ENCODE measurements at regions not wholly inside any gene's neighbourhood (a gene's known extent, or its start where the extent isn't known, plus 50 kb on each side); places are given as distances from the start of the nearest gene placed in this dataset.

GRCh38 chr11:37519781-37520180, 921.7 kb upstream of the RAG2 start:
- no peak overlapping the region for H3K27ac ChIP-seq (ENCODE audit: low read length)
- H3K4me1 Mint-ChIP-seq, result no peaks in the 10 kb centered on the region
- no peak overlapping the region for H3K27ac Mint-ChIP-seq
- no peaks in the 10 kb centered on the region for H3K36me3 ChIP-seq (ENCODE audit: control insufficient read depth in 2 of 2, extremely low read depth in 1 of 2, insufficient read depth in 1 of 2, low read length in 1 of 2)
- H3K27me3 ChIP-seq (replicated peaks in 1 of 2; ENCODE audit: control insufficient read depth in 2 of 2, extremely low read depth in 1 of 2, insufficient read depth in 2 of 2, low read length in 1 of 2), result no peaks in the 10 kb centered on the region
- no peaks in the 10 kb centered on the region for H3K27me3 Mint-ChIP-seq
- CTCF ChIA-PET, result no interaction called here
- no peaks in the 10 kb centered on the region for H3K36me3 Mint-ChIP-seq
- H3K4me3 Mint-ChIP-seq, result no peak overlapping the region
- no peak for ATAC-seq (replicated peaks in 1 of 4)
- no peaks in the 10 kb centered on the region for H3K4me1 ChIP-seq (ENCODE audit: control insufficient read depth in 1 of 2, extremely low read depth in 1 of 2, insufficient read depth in 2 of 2, low read length in 2 of 2)
- POLR2A ChIA-PET, result no interaction called here
- no peak for DNase-seq
- H3K4me3 ChIP-seq (ENCODE audit: control insufficient read depth in 1 of 2, extremely low read depth in 1 of 2, low read length in 1 of 2), result no peak overlapping the region
- peaks cover 11 to 49% (median 20%) of the 10 kb centered on the region in 3 donors for H3K9me3 Mint-ChIP-seq
- H3K9me3 ChIP-seq, result no peaks in the 10 kb centered on the region

DNA sequence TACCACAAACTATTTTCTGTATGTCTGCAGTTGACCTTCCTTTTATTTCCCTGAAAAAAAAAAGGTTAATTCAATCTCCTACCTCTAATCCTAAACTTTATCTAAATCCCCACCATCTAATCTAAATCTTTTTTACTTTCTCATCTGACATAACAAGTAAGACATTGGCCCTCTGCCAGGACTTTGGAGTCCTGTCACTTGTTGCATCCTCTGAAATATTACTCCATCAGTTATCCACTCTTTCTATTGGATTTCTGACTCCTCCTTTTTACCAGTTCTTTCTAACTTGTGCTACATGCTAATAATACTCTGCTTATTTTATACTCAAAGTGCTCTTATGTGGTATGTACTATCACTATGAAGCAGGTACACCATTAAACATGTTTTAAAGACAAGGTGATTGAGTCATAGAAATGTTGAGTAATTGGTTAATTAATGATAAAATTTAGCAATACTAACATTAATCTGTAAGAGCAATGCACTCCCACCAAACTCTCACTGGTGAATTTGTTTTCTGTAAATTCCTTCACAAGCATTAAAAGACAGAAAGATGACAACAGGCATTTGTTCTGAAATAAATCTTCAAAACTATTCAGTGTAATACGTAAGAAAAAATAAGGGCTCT, 914.2 kb upstream of the RAG2 start:
- Histone ChIP-seq H3K4me1 (ENCODE audit: control insufficient read depth in 1 of 2, extremely low read depth in 1 of 2, insufficient read depth in 2 of 2, low read length in 2 of 2) (no peaks in the 10 kb centered on the region), H3K9me3 (no peaks in the 10 kb centered on the region), H3K36me3 (ENCODE audit: control insufficient read depth in 2 of 2, extremely low read depth in 1 of 2, insufficient read depth in 1 of 2, low read length in 1 of 2) (no peaks in the 10 kb centered on the region), H3K27me3 (replicated peaks in 1 of 2; ENCODE audit: control insufficient read depth in 2 of 2, extremely low read depth in 1 of 2, insufficient read depth in 2 of 2, low read length in 1 of 2) (no peaks in the 10 kb centered on the region), H3K27ac (ENCODE audit: low read length) (no peak overlapping the region), H3K4me3 (ENCODE audit: control insufficient read depth in 1 of 2, extremely low read depth in 1 of 2, low read length in 1 of 2) (no peak overlapping the region)
- Mint-ChIP-seq H3K4me1 (no peaks in the 10 kb centered on the region), H3K36me3 (no peaks in the 10 kb centered on the region), H3K9me3 (peaks cover 10 to 16% (median 10%) of the 10 kb centered on the region in 3 donors), H3K27me3 (no peaks in the 10 kb centered on the region), H3K27ac (no peak overlapping the region), H3K4me3 (no peak overlapping the region)
- DNase-seq (no peak), ATAC-seq (replicated peaks in 1 of 4) (no peak)
- CTCF ChIA-PET, result interaction anchor here in 1 of 2 donors (0.6 kb wide), 1 partner anchor 72 kb away, joined by 3 read pairs; no protein-coding TSS in a partner anchor
- POLR2A ChIA-PET, result no interaction called here
- no CpG with 5 or more reads among the region's 1 CpG for WGBS (ENCODE audit: insufficient coverage)

DNA sequence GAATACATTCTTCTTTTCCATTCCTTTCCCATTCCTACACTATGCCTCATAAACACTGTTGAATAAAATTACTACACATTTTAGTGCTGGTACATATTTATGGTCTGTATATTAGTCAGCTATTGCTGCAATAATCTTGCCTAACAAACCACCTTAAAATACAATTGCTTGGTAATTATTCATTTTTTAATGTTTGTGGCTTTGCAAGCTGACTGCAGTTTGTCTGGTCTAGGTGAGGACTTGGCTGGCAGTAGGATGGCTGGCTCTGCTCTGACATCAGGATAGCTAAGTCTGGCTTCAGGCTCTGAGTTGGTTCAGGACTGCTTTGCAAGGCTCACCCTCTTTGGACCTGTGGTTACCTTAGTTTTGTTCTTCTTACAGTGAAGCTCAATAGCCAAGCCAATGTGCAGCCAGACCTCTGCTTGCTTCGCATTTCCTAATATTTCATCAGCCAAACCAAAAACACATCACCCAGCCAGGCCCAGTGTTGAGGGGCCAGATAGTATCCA, 913.4 kb upstream of the RAG2 start:
- WGBS (ENCODE audit: insufficient coverage), result no CpG with 5 or more reads among the region's 1 CpG
- no peak overlapping the region for H3K27ac ChIP-seq (ENCODE audit: low read length)
- ATAC-seq (replicated peaks in 1 of 4) (no peak), DNase-seq (no peak)
- H3K4me3 ChIP-seq (ENCODE audit: control insufficient read depth in 1 of 2, extremely low read depth in 1 of 2, low read length in 1 of 2), result no peak overlapping the region
- H3K9me3 Mint-ChIP-seq, result peaks cover 12 to 23% (median 12%) of the 10 kb centered on the region in 3 donors
- ChIA-PET CTCF (interaction anchor here in 1 of 2 donors (0.6 kb wide), 2 partner anchors 72 to 77 kb away, joined by 3 to 4 read pairs; no protein-coding TSS in a partner anchor), POLR2A (no interaction called here)
- H3K4me3 Mint-ChIP-seq, result no peak overlapping the region
- H3K36me3 Mint-ChIP-seq, result no peaks in the 10 kb centered on the region
- no peaks in the 10 kb centered on the region for H3K4me1 Mint-ChIP-seq
- H3K27me3 ChIP-seq (replicated peaks in 1 of 2; ENCODE audit: control insufficient read depth in 2 of 2, extremely low read depth in 1 of 2, insufficient read depth in 2 of 2, low read length in 1 of 2), result no peaks in the 10 kb centered on the region
- H3K36me3 ChIP-seq (ENCODE audit: control insufficient read depth in 2 of 2, extremely low read depth in 1 of 2, insufficient read depth in 1 of 2, low read length in 1 of 2), result no peaks in the 10 kb centered on the region
- H3K27me3 Mint-ChIP-seq, result no peaks in the 10 kb centered on the region
- no peaks in the 10 kb centered on the region for H3K4me1 ChIP-seq (ENCODE audit: control insufficient read depth in 1 of 2, extremely low read depth in 1 of 2, insufficient read depth in 2 of 2, low read length in 2 of 2)
- no peaks in the 10 kb centered on the region for H3K9me3 ChIP-seq
- H3K27ac Mint-ChIP-seq, result no peak overlapping the region

GRCh38 chr11:37509506-37509905, 911.5 kb upstream of the RAG2 start:
- CTCF ChIA-PET, result no interaction called here
- no peak overlapping the region for H3K4me3 ChIP-seq (ENCODE audit: control insufficient read depth in 1 of 2, extremely low read depth in 1 of 2, low read length in 1 of 2)
- peaks cover 14 to 16% (median 14%) of the 10 kb centered on the region in 3 donors for H3K9me3 Mint-ChIP-seq
- no peaks in the 10 kb centered on the region for H3K36me3 Mint-ChIP-seq
- no peak overlapping the region for H3K27ac ChIP-seq (ENCODE audit: low read length)
- H3K27ac Mint-ChIP-seq, result no peak overlapping the region
- 20% methylated on average over 1 of the region's 2 CpGs for WGBS (ENCODE audit: insufficient coverage)
- no peaks in the 10 kb centered on the region for H3K27me3 Mint-ChIP-seq
- H3K4me1 Mint-ChIP-seq, result no peaks in the 10 kb centered on the region
- no peak overlapping the region for H3K4me3 Mint-ChIP-seq
- ATAC-seq (replicated peaks in 1 of 4), result no peak
- no peak for DNase-seq
- no peaks in the 10 kb centered on the region for H3K36me3 ChIP-seq (ENCODE audit: control insufficient read depth in 2 of 2, extremely low read depth in 1 of 2, insufficient read depth in 1 of 2, low read length in 1 of 2)
- POLR2A ChIA-PET, result no interaction called here
- H3K27me3 ChIP-seq (replicated peaks in 1 of 2; ENCODE audit: control insufficient read depth in 2 of 2, extremely low read depth in 1 of 2, insufficient read depth in 2 of 2, low read length in 1 of 2), result no peaks in the 10 kb centered on the region
- H3K9me3 ChIP-seq, result no peaks in the 10 kb centered on the region
- no peaks in the 10 kb centered on the region for H3K4me1 ChIP-seq (ENCODE audit: control insufficient read depth in 1 of 2, extremely low read depth in 1 of 2, insufficient read depth in 2 of 2, low read length in 2 of 2)

DNA sequence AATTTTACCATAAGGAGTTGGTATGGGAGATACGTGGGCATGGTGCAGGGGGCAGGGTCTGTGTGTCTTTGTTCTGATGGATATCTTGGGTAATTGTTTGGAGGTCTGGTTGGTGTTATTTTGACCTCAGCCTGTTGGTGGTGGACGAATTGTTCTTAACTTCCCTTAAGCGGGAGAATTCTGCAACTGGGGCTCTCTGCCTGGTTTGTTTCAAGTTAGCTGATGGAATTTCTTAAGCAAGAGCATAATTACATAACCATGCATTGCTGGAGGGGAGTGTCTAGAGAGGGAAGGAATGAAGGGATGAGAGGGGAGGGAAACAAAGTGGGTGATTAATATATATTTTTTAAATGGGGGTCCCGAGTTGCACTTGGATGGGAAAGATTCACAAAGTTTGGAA, 908.5 kb upstream of the RAG2 start:
- Mint-ChIP-seq H3K27ac (no peak overlapping the region), H3K4me1 (no peaks in the 10 kb centered on the region), H3K4me3 (no peak overlapping the region), H3K27me3 (no peaks in the 10 kb centered on the region), H3K36me3 (no peaks in the 10 kb centered on the region), H3K9me3 (peaks cover 19 to 22% (median 19%) of the 10 kb centered on the region in 3 donors)
- ATAC-seq (replicated peaks in 1 of 4), result no peak
- 40% methylated on average over 1 of the region's 4 CpGs for whole genome bisulfite sequencing (ENCODE audit: insufficient coverage)
- Histone ChIP-seq H3K36me3 (ENCODE audit: control insufficient read depth in 2 of 2, extremely low read depth in 1 of 2, insufficient read depth in 1 of 2, low read length in 1 of 2) (no peaks in the 10 kb centered on the region), H3K4me1 (ENCODE audit: control insufficient read depth in 1 of 2, extremely low read depth in 1 of 2, insufficient read depth in 2 of 2, low read length in 2 of 2) (no peaks in the 10 kb centered on the region), H3K27me3 (replicated peaks in 1 of 2; ENCODE audit: control insufficient read depth in 2 of 2, extremely low read depth in 1 of 2, insufficient read depth in 2 of 2, low read length in 1 of 2) (no peaks in the 10 kb centered on the region), H3K4me3 (ENCODE audit: control insufficient read depth in 1 of 2, extremely low read depth in 1 of 2, low read length in 1 of 2) (no peak overlapping the region), H3K9me3 (no peaks in the 10 kb centered on the region), H3K27ac (ENCODE audit: low read length) (no peak overlapping the region)
- ChIA-PET CTCF (no interaction called here), POLR2A (no interaction called here)
- no peak for DNase-seq

DNA sequence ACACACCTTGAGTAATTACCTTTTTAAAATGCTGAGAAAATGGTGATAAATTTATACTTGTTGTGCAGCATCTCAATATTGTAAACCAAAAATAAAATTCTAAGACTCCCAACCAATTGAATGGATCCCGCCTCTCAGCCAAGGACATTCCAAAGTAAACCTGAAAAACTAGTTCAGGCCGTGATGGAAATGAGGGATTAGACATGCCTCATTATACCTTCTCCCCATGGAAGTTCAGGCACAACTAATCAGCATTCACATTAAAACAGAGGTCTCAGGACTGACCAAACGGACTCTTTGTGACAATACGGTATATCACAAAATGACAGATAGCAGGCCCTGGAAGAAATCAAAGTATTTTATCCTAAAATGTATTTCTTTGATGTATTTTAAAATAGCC, 907.4 kb upstream of the RAG2 start:
- no peak for ATAC-seq (replicated peaks in 1 of 4)

GRCh38 chr11:37504921-37505320, 906.9 kb upstream of the RAG2 start:
- no peaks in the 10 kb centered on the region for H3K4me1 Mint-ChIP-seq
- peaks cover 13 to 28% (median 17%) of the 10 kb centered on the region in 3 donors for H3K9me3 Mint-ChIP-seq
- no peaks in the 10 kb centered on the region for H3K36me3 Mint-ChIP-seq
- DNase-seq (no peak), ATAC-seq (replicated peaks in 1 of 4) (no peak)
- no peaks in the 10 kb centered on the region for H3K27me3 ChIP-seq (replicated peaks in 1 of 2; ENCODE audit: control insufficient read depth in 2 of 2, extremely low read depth in 1 of 2, insufficient read depth in 2 of 2, low read length in 1 of 2)
- H3K4me1 ChIP-seq (ENCODE audit: control insufficient read depth in 1 of 2, extremely low read depth in 1 of 2, insufficient read depth in 2 of 2, low read length in 2 of 2), result no peaks in the 10 kb centered on the region
- H3K27ac ChIP-seq (ENCODE audit: low read length), result no peak overlapping the region
- no peaks in the 10 kb centered on the region for H3K27me3 Mint-ChIP-seq
- no CpG with 5 or more reads among the region's 3 CpGs for WGBS (ENCODE audit: insufficient coverage)
- no peak overlapping the region for H3K4me3 ChIP-seq (ENCODE audit: control insufficient read depth in 1 of 2, extremely low read depth in 1 of 2, low read length in 1 of 2)
- no peak overlapping the region for H3K27ac Mint-ChIP-seq
- H3K9me3 ChIP-seq, result no peaks in the 10 kb centered on the region
- no peaks in the 10 kb centered on the region for H3K36me3 ChIP-seq (ENCODE audit: control insufficient read depth in 2 of 2, extremely low read depth in 1 of 2, insufficient read depth in 1 of 2, low read length in 1 of 2)
- H3K4me3 Mint-ChIP-seq, result no peak overlapping the region
- ChIA-PET CTCF (no interaction called here), POLR2A (no interaction called here)

More for the DNA sequence above, 907.4 kb upstream of the RAG2 start:
- Histone ChIP-seq H3K27ac (ENCODE audit: low read length) (no peak overlapping the region), H3K36me3 (ENCODE audit: control insufficient read depth in 2 of 2, extremely low read depth in 1 of 2, insufficient read depth in 1 of 2, low read length in 1 of 2) (no peaks in the 10 kb centered on the region), H3K9me3 (no peaks in the 10 kb centered on the region), H3K4me1 (ENCODE audit: control insufficient read depth in 1 of 2, extremely low read depth in 1 of 2, insufficient read depth in 2 of 2, low read length in 2 of 2) (no peaks in the 10 kb centered on the region), H3K4me3 (ENCODE audit: control insufficient read depth in 1 of 2, extremely low read depth in 1 of 2, low read length in 1 of 2) (no peak overlapping the region), H3K27me3 (replicated peaks in 1 of 2; ENCODE audit: control insufficient read depth in 2 of 2, extremely low read depth in 1 of 2, insufficient read depth in 2 of 2, low read length in 1 of 2) (no peaks in the 10 kb centered on the region)
- Mint-ChIP-seq H3K4me3 (no peak overlapping the region), H3K27ac (no peak overlapping the region), H3K9me3 (peaks cover 15 to 24% (median 18%) of the 10 kb centered on the region in 3 donors), H3K36me3 (no peaks in the 10 kb centered on the region), H3K4me1 (no peaks in the 10 kb centered on the region), H3K27me3 (no peaks in the 10 kb centered on the region)
- 40% methylated on average over 1 of the region's 4 CpGs for WGBS (ENCODE audit: insufficient coverage)
- CTCF ChIA-PET, result no interaction called here
- no peak for DNase-seq
- POLR2A ChIA-PET, result no interaction called here

Data from T-cell (primary cell).